ENCODE measurements at regions not wholly inside any gene's neighbourhood (a gene's known extent, or its start where the extent isn't known, plus 50 kb on each side); places are given as distances from the start of the nearest gene placed in this dataset.

- DNase-seq (ENCODE audit: low spot score): no peak
Measured at GRCh38 chr5:124583469-124584350, 162.7 kb downstream of the ZNF608 start.

GRCh38 chr5:124582561-124582840, 163.9 kb downstream of the ZNF608 start:
- no peak for DNase-seq (ENCODE audit: low spot score)

DNA sequence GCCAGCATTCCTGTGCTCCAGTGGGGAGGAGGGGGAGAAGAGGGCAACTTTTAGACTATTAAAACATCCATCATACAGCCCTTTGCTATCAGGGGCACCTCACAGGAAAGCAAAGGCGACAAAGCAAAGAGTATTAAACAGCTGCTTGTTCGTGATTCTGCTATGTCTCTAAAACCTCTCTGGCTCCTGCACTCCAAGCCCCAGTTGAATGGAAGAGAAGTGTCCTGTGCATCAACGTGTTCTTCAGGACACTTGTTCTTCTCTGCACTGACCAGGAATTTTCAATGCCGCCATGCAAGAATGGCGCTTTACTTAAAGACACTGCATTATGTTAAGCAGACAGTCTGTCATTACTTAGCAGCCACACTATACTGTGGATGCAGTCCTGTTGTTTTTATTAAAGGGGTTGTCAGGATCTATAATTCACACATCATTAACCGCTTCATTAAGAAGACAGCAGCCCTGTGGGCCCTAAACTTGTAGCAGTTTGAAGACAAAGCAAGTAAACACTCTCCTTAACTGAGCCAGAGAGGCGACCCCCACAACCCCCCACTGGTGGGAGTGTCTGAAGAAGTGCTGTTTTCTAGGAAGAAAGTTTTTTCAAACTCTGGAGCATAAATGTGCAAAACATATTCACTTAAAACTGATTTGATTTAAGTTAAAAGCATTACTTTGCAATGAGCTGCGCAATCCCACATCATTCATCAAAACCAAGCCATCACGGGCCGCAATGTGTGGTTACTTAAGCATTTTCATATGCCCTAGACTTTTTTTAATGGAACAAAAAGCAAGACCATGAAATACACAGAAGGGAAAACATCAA, 164.5 kb downstream of the ZNF608 start:
- no peak for DNase-seq (ENCODE audit: low spot score)

GRCh38 chr5:124580925-124581737, 165.3 kb downstream of the ZNF608 start:
- DNase-seq (ENCODE audit: low spot score): no peak

- DNase-seq (ENCODE audit: low spot score): no peak
Measured at GRCh38 chr5:124580512-124580911, 165.9 kb downstream of the ZNF608 start.

DNA sequence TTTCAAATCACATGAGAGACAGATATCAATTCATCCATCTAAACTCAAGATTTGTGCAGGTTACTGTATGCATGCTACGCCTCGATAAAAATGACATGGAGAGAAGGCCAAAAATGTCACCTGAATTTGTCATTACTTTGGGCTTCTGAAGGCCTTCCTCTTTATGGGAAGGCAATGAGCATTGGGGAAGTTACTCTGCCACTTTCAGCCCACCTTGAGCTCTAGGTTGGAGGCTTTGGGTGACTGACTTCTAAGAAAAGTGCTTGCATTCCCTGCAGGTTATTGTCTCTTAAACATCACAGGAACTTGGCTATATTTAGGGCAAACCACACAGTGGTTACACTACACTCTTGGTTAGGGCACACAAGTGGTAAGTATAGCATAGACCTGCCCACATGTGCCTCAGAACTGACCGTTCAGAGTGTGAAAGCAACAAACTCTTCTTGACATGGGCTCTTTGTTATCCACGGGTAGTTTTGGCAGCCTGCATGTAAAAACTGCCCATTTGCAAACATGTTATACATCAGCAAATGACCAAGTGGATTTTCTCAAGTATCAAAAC, 169.5 kb downstream of the ZNF608 start:
- no peak for DNase-seq (ENCODE audit: low spot score)

DNA sequence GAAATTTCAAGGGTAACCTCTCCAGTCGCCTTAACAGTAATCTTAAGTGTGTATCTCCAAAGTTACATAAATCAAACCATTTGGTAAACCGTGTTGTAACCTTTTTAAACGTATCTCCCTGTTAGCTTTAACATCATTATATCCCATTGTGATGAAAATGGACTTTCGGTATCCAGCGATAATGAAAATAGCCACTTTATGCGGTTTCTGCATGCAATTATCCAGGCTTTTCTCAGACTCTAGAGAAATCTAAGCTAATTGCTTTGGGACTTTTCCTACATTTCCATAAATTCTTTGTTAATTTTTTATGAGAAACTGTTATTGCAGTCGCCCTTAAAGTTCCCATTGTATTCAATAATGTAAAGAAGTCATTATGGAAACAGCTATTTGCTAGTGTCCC, 170.7 kb downstream of the ZNF608 start:
- no peak for DNase-seq (ENCODE audit: low spot score)

GRCh38 chr5:124574521-124575436, 171.7 kb downstream of the ZNF608 start:
- no peak for DNase-seq (ENCODE audit: low spot score)

GRCh38 chr5:124572971-124573370, 173.5 kb downstream of the ZNF608 start:
- DNase-seq (ENCODE audit: low spot score): no peak

DNA sequence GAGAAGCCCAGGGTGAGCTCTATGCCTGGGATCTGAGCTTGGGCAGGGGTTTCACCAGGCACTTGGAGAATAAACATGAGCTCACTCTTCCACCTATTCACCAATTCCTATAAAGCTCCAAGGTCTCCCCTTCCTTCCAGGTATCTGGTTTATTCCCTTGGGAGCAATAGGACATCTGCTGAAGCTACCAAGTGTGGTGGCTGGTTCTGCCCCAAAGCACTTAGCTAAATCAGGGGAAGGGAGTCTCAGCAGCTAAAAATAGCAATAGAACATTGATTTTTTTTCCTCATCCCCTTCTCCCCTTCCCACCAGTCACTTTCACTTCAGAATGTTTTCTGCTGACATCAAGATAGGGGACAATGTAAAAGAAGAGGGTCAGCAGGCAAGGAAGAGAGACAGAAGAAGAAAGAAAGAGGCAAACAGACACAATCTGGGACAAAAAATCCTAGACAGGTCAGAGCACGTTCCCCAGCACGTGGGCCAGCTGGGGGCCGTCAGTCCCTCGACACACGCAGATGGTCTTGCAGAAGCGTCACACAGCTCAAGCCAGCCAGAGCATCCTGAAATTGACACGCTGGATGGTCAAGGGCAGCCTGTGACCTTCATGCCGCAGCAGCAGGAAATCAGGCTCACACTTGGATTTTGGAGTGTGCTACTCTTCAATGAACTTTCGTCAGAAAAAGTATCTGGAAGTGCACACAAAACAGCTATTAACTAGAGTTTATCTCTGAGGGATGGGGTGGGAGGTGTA, 176.0 kb downstream of the ZNF608 start:
- no peak for DNase-seq (ENCODE audit: low spot score)

- DNase-seq (ENCODE audit: low spot score): no peak
Measured at GRCh38 chr5:124566875-124567450, 179.5 kb downstream of the ZNF608 start.

GRCh38 chr5:124561451-124561850, 185.0 kb downstream of the ZNF608 start:
- DNase-seq (ENCODE audit: low spot score): no peak

DNA sequence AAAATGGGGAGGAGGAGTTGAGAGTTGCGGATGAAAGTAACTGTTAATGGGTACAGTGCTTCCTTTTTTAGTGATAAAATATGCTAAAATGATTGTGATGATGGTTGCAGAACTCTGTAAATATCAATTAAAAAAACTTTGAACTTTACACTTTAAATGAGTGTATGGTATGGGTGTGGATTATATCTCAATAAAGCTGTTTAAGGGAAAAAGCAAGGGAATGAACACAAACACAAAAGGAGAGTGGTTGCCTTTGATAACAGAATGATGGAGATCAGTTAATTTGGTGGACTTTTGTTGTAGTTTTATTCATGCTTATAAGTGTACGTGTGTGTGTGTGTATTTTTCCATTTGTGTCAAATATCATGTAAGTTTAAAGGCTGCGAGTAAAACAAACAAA, 186.1 kb downstream of the ZNF608 start:
- DNase-seq (ENCODE audit: low spot score): no peak

DNA sequence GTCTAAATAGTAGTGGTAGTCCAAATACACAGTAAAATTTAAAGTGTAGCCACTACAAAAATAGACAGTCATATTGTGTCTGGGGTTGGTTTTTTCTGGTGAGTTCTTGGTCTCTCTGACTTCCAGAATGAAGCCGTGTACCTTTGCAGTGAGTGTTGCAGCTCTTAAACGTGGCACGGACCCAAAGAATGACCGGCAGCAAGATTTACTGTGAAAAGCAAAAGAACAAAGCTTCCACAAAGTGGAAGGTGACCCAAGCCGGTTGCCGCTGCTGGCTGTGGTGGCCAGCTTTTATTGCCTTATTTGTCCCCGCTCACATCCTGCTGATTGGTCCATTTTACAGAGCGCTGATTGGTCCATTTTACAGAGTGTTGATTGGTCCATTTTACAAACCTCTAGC, 188.7 kb downstream of the ZNF608 start:
- DNase-seq (ENCODE audit: low spot score): no peak

GRCh38 chr5:124554746-124555578, 191.5 kb downstream of the ZNF608 start:
- DNase-seq (ENCODE audit: low spot score): no peak

DNA sequence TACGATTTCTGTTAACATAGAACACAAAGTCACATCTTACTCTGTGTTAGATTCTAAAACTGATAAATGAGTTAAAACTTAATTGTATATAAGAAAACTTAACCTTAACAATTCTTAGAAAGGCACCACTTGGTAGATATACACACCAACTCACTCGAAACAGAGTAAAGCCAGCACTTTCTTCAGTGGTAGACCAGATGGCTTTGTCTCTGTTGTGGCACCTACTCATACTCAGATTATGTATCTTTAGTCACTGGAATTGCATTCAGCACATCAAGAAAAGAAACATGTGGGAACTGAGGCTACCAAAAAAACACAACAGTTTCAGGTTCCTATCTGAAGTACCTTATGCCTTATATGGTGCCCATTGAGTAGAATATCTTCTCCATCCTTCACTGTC, 192.5 kb downstream of the ZNF608 start:
- DNase-seq (ENCODE audit: low spot score): no peak

- DNase-seq (ENCODE audit: low spot score): no peak
Measured at GRCh38 chr5:124552526-124552925, 193.9 kb downstream of the ZNF608 start.

GRCh38 chr5:124551939-124552279, 194.5 kb downstream of the ZNF608 start:
- no peak for DNase-seq (ENCODE audit: low spot score)

DNA sequence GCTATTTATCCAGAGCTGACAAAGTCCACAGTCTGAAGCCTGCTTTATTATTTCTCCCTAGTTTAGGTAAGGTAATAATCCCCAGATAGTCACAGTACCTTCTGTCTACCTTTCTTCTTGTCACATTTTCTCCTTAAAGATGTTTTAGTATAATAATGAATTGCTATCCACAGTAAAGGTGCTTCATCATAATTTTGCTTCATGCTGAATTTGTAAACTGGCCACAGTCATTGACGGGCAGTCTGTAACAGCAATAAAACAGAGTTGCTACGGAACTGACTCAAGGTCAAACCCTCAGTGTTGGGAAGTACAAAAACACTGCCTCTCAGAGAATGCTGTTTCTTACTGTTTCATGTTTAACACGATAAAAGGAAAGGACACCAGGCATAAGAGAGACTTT, 195.7 kb downstream of the ZNF608 start:
- DNase-seq (ENCODE audit: low spot score): no peak

Data from COLO829 (cell line).